Lung (tissue), 11 donors: ENCODE measurements at regions not wholly inside any gene's neighbourhood (a gene's known extent, or its start where the extent isn't known, plus 50 kb on each side); places are given as distances from the start of the nearest gene placed in this dataset.

Source experiments
- ATAC-seq: fragments of 200-7000 bp; cut with Tn5 transposase; one replicate; pipeline ENCODE4 v1.9.1; 2020; ENCODE audit warnings: moderate number of reproducible peaks; ENCODE audit not compliant: insufficient read depth, low FRiP score
- DNase-seq, 3 donors: peaks; one replicate each; pipeline ENCODE4 v3.0.0-alpha.2; 2013 to 2017
- H3K27ac ChIP-seq, 2 donors: one replicate each; pipeline ENCODE4 v1.5.1; 2013; ENCODE audit warnings: mild to moderate bottlenecking in 2 of 2, moderate library complexity in 2 of 2, control low read depth in 1 of 2, inconsistent platforms in 1 of 2, low read depth in 1 of 2, low read length in 1 of 2
- H3K27me3 ChIP-seq, 3 donors: one replicate each; pipeline ENCODE4 v1.5.1; 2013; ENCODE audit warnings: low read length in 2 of 3; ENCODE audit not compliant: control insufficient read depth in 3 of 3, insufficient read depth in 3 of 3
- H3K36me3 ChIP-seq, 4 donors: one replicate each; pipeline ENCODE4 v1.5.1; 2013; ENCODE audit warnings: low read length in 4 of 4, mild to moderate bottlenecking in 1 of 4, moderate library complexity in 1 of 4; ENCODE audit not compliant: control insufficient read depth in 4 of 4, insufficient read depth in 4 of 4
- H3K4me1 ChIP-seq, 5 donors: one replicate each; pipeline ENCODE4 v1.5.1; 2013; ENCODE audit warnings: low read length in 5 of 5, mild to moderate bottlenecking in 2 of 5, moderate library complexity in 1 of 5; ENCODE audit not compliant: control insufficient read depth in 5 of 5, insufficient read depth in 5 of 5
- H3K4me3 ChIP-seq: one replicate; pipeline ENCODE4 v1.5.1; 2013; ENCODE audit warnings: mild to moderate bottlenecking, control low read depth, moderate library complexity
- H3K9ac ChIP-seq, 2 donors: one replicate each; pipeline ENCODE4 v1.5.1; 2013; ENCODE audit warnings: low read length in 2 of 2, control low read depth in 1 of 2; ENCODE audit not compliant: insufficient read depth in 1 of 2
- H3K9me3 ChIP-seq, 4 donors: one replicate each; pipeline ENCODE4 v1.5.1; 2013; ENCODE audit warnings: low read length in 3 of 4, mild to moderate bottlenecking in 1 of 4, moderate library complexity in 1 of 4; ENCODE audit not compliant: control insufficient read depth in 4 of 4, insufficient read depth in 3 of 4
- CTCF ChIP-seq: IDR thresholded peaks from 2 replicates; pipeline ENCODE4 v1.5.1; 2012; ENCODE audit warnings: mild to moderate bottlenecking; ENCODE audit errors: control extremely low read depth, extremely low read depth
- WGBS, 2 donors: extraction: QIAGEN DNeasy Blood & Tissue Kit; methylation state at CpG; one replicate each; pipeline ENCODE4 v1.1.7; 2013; 5-methylcytosine and 5-hydroxymethylcytosine counted together
- donor health status: control.
- donor health status: control.
- donor health status: Bipolar disorder and iron deficiency.
- donor health status: healthy.
- donor health status: DM: yes; HTN: yes; CAD: no.

- no peak overlapping the region for H3K4me3 ChIP-seq
- no peak overlapping the region for H3K9ac ChIP-seq
- H3K36me3 ChIP-seq: no peaks in the 10 kb centered on the region
- no peaks in the 10 kb centered on the region for H3K9me3 ChIP-seq
- TF ChIP-seq CTCF: no peak
- peaks cover 0 to 12% (median 3%) of the 10 kb centered on the region in 5 donors for H3K4me1 ChIP-seq
- H3K27ac ChIP-seq: no peak overlapping the region
- no peak for DNase-seq
- whole genome bisulfite sequencing, 2 donors: 91 to 95% methylated on average over 6 of the region's 6 CpGs
- ATAC-seq: no peak
- H3K27me3 ChIP-seq: no peaks in the 10 kb centered on the region
Observed at GRCh38 chr5:38752012-38752536, 93.7 kb upstream of the OSMR start.

DNA sequence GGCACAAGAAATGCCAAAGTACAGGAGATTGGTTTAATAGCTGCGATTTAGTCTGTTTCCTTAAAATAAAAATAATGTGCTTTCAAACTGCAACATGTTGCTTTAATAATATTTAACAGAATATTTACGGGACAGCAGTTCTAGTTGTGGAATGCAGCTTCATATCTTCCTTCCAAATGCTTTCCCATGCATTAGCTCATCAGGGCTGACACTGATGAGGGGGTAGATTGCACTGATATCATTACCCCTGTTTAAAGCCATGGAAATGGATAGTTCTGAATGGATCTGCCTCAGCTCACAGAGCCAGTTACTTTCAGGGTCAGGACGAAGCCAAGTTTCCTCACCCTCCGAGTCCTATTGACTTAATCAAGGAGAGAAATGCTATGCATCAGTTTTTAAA, 93.2 kb upstream of the OSMR start:
- 85 to 92% methylated on average over 4 of the region's 4 CpGs for WGBS, 2 donors
- Histone ChIP-seq H3K4me1 (peaks cover 0 to 17% (median 7%) of the 10 kb centered on the region in 5 donors), H3K9me3 (no peaks in the 10 kb centered on the region), H3K9ac (no peak overlapping the region), H3K36me3 (no peaks in the 10 kb centered on the region), H3K27ac (no peak overlapping the region), H3K4me3 (no peak overlapping the region), H3K27me3 (no peaks in the 10 kb centered on the region)
- no peak for TF ChIP-seq CTCF
- DNase-seq (no peak), ATAC-seq (no peak)

- TF ChIP-seq CTCF: no peak
- Histone ChIP-seq H3K9ac (no peak overlapping the region), H3K36me3 (no peaks in the 10 kb centered on the region), H3K4me3 (no peak overlapping the region), H3K9me3 (no peaks in the 10 kb centered on the region), H3K4me1 (peaks cover 0 to 20% (median 8%) of the 10 kb centered on the region in 5 donors), H3K27me3 (no peaks in the 10 kb centered on the region), H3K27ac (no peak overlapping the region)
- DNase-seq: peak in 1 of 3 donors; percentile 32
- ATAC-seq: no peak
- 76 to 88% methylated on average over 3 of the region's 3 CpGs for WGBS, 2 donors
Observed at GRCh38 chr5:38753141-38753540, 92.7 kb upstream of the OSMR start.

- no peak for TF ChIP-seq CTCF
- H3K36me3 ChIP-seq: no peaks in the 10 kb centered on the region
- H3K27me3 ChIP-seq: no peaks in the 10 kb centered on the region
- no peak overlapping the region for H3K9ac ChIP-seq
- H3K4me1 ChIP-seq: peaks cover 0 to 27% (median 8%) of the 10 kb centered on the region in 5 donors
- no peak overlapping the region for H3K27ac ChIP-seq
- DNase-seq: no peak
- no peak for ATAC-seq
- 72 to 80% methylated on average over 5 of the region's 5 CpGs for WGBS, 2 donors
- H3K4me3 ChIP-seq: no peak overlapping the region
- H3K9me3 ChIP-seq: no peaks in the 10 kb centered on the region
Observed at GRCh38 chr5:38753776-38754175, 92.0 kb upstream of the OSMR start.
